HG03039 (cell line): ENCODE measurements at regions not wholly inside any gene's neighbourhood (a gene's known extent, or its start where the extent isn't known, plus 50 kb on each side); places are given as distances from the start of the nearest gene placed in this dataset.
A peak's percentile ranks its signal among the peaks of the same experiment; 100 is the strongest.

Experiments used
- ATAC-seq: cut with Tn5 transposase; IDR thresholded peaks from one replicate; pipeline ENCODE4 v1.9.1; 2021; ENCODE audit warnings: mild to moderate bottlenecking, moderate library complexity; ENCODE audit not compliant: unreplicated experiment

GRCh38 chrX:39613997-39614679 is 483.6 kb downstream of the BCOR start:
- ATAC-seq: peak; percentile 44

GRCh38 chrX:39614680-39614998 is 483.1 kb downstream of the BCOR start:
- ATAC-seq: no peak

GRCh38 chrX:39616098-39616729 is 481.5 kb downstream of the BCOR start:
- ATAC-seq: no peak

GRCh38 chrX:39616731-39617130 is 481.0 kb downstream of the BCOR start:
- ATAC-seq: no peak

GRCh38 chrX:39618178-39618577 is 479.6 kb downstream of the BCOR start:
- no peak for ATAC-seq

GRCh38 chrX:39619182-39620009 is 478.4 kb downstream of the BCOR start:
- no peak for ATAC-seq

DNA sequence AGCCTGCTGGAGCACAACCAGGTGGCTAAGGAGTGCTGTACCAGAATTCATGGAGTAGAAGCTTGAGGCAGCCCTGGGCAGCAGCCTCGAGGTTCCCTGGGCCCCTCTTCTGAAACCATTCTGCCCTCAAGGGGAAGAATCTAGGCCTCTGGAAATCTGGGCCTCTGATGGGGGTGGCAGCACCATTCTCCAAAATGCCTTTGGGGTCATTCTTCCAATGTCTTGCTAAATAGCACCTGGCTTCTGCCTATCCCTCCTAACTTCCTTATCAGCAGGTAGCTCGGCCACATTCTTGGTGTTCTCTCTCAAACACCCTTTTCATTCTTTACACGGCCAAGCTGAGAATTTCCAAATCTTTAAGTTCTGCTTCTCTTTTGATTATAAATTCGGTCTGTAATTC is 473.6 kb downstream of the BCOR start:
- no peak for ATAC-seq

GRCh38 chrX:39625810-39626209 is 471.9 kb downstream of the BCOR start:
- ATAC-seq: no peak

DNA sequence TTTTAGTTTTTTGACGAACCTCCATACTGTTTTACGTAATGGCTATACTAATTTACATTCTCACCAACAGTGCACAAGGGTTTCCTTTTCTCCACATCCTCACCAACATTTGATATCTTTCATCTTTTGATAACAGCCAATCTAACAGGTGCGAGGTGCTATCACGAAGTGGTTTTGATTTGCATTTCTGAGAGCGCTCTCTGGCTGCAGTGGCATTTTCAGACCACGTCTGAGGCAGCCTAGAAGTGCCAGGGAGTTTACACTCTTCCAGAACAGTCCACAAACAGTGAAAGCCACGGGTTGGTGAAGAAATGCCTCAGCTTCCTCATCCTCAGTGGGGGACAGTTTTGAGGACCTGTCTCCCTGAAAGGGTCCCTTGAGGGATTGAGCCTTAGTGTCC is 471.0 kb downstream of the BCOR start:
- ATAC-seq: no peak

- no peak for ATAC-seq
These were observed 470.5 kb downstream of the BCOR start for GRCh38 chrX:39627257-39627656.

DNA sequence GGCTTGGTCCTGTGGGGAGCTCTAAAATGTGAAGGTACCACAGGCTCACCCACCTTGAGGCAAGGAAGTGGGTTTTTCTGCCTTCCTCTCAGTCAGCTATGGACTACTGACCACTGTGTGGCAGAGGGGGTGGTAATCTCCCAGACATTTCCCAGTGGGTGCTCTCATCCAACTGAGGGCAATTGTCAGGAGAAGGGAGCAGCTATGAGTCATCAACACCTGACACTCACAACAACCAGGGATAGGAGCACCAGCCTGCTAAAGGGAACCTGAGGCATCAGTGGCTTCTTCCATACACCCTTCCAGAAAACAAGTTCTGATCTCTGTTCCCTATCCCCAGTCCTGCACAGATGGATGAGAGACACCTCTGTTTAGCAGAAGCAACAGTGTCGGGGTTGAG is 468.8 kb downstream of the BCOR start:
- ATAC-seq: no peak

- ATAC-seq: no peak
These were observed 467.4 kb downstream of the BCOR start for GRCh38 chrX:39630344-39630743.

DNA sequence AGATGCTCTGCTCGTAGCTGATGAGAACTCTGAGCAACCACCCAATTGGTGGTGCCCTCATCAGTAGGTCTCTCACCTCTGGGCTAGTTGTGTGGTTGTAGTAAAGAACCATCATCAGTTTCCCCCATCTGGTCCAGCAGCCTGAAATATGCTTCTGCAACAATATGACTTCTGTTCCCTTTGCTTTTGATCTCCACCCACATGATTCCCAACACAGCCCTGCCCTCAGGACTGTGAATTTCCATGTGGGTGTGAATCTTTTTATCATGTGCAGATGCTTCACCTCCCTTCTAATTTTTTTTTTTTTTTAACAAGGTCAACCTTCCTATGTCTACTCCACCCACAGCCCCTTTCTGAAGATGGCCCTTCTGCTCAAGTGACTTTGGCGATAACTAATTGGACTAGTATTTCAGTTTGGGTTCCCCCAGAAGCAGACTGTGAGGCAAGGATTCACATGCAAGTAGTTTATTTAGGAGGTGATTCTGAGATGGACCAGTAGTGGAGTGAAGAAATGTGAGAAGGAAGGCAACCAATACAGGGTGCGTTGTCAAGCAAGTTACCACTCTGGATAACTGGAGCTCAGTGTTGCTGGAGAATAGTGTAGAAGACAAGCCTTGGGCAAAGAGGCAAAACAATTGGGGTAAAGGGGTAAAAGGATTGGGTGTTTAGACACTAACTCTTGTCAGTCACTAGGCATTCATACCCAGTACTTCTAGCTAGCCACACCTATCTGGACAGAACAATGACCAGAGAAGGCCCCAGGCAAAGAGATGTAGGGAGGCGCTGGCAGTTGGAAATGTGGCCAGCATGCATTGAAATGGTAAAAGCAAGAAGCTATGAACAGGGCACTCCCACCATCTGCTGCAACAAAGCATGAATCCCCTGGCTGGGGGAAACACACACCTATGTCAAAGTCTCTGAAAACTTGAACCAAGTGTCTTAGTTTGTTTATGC is 466.2 kb downstream of the BCOR start:
- ATAC-seq: no peak

- ATAC-seq: no peak
These were observed 464.5 kb downstream of the BCOR start for GRCh38 chrX:39633293-39633692.

DNA sequence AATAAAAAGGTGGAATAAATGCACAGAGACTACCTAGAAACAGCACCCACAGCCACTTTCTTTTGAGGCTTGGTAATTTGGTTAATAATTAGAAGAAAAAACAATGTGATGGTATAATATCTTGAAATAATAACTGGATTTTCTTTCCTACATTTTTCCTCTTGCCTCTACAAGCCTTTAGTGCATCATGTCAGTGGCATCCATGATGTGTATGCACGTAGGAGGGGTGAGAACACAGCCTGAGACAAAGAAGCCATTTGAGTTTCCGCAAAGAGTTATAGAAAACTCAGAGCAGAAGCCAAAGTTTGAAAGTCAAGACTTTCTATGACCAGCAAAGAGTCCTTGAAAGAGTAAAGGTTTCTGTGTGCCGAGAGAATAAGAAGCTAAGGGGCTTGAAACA is 461.3 kb downstream of the BCOR start:
- ATAC-seq: no peak

DNA sequence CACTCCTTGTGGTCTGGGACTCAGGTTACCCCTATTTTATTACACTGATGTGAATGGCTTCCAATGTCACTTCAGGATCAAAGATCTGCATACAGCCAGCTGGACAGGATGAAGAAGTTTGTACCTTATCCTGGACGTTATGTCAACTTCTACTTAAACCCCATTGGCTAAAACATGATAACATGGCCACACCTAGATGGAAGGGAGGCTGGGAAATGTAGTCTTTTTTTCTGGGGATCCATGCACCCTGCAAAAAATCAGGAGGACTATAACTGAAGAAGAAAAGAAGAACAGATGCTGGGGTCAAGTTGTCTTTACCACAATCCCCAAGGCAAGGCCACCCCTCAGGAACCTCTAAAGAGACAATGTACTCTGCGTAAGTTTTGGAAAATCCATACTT is 459.2 kb downstream of the BCOR start:
- no peak for ATAC-seq

DNA sequence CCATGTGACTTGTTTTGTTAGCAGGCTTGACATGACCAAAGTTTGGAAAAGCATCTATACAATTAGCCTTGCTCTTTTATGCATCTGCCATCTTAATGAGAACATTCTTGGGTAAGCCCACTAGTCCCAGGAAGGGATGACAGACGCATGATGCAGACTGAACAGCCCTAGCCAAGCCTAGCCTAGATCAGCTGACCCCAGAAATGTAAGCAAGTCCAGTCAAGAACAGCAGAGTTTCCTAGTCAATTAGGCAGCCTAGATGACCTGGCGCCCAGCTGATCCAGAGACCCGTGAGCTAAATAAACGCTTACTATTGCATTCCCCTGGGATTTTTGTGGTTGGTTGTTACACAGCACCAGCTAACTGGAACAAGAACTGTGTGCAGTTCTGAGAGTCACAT is 457.9 kb downstream of the BCOR start:
- no peak for ATAC-seq

- ATAC-seq: no peak
These were observed 456.9 kb downstream of the BCOR start for GRCh38 chrX:39640866-39641265.

GRCh38 chrX:39642071-39642470 is 455.7 kb downstream of the BCOR start:
- ATAC-seq: no peak

- ATAC-seq: no peak
These were observed 454.2 kb downstream of the BCOR start for GRCh38 chrX:39643550-39643949.
